ENCODE measurements at regions not wholly inside any gene's neighbourhood (a gene's known extent, or its start where the extent isn't known, plus 50 kb on each side); places are given as distances from the start of the nearest gene placed in this dataset.

- TF ChIP-seq, protein P1, sequence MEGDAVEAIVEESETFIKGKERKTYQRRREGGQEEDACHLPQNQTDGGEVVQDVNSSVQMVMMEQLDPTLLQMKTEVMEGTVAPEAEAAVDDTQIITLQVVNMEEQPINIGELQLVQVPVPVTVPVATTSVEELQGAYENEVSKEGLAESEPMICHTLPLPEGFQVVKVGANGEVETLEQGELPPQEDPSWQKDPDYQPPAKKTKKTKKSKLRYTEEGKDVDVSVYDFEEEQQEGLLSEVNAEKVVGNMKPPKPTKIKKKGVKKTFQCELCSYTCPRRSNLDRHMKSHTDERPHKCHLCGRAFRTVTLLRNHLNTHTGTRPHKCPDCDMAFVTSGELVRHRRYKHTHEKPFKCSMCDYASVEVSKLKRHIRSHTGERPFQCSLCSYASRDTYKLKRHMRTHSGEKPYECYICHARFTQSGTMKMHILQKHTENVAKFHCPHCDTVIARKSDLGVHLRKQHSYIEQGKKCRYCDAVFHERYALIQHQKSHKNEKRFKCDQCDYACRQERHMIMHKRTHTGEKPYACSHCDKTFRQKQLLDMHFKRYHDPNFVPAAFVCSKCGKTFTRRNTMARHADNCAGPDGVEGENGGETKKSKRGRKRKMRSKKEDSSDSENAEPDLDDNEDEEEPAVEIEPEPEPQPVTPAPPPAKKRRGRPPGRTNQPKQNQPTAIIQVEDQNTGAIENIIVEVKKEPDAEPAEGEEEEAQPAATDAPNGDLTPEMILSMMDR (IDR thresholded peaks at IDR 0.05; ENCODE audit: low read depth, low read length, poor library complexity, severe bottlenecking) = peak; percentile 60
- TF ChIP-seq EZH2phosphoT487 (IDR thresholded peaks at IDR 0.05; ENCODE audit: borderline replicate concordance, low read length) = no peak
These were observed 255.2 kb upstream of the WSB1 start for GRCh38 chr17:27038676-27039075.
